Endothelial cell (in vitro differentiated cells): ENCODE measurements at regions not wholly inside any gene's neighbourhood (a gene's known extent, or its start where the extent isn't known, plus 50 kb on each side); places are given as distances from the start of the nearest gene placed in this dataset.

Source experiments
- DNase-seq: peaks from one replicate; pipeline ENCODE4 v3.0.0; 2021; ENCODE audit warnings: low spot score
- H3K27ac Mint-ChIP-seq: one replicate; pipeline ENCODE4 v1.8.0; 2021; ENCODE audit warnings: mixed read lengths, inconsistent platforms; ENCODE audit not compliant: unreplicated experiment
- H3K27me3 Mint-ChIP-seq: one replicate; pipeline ENCODE4 v1.8.0; 2021; ENCODE audit warnings: mild to moderate bottlenecking, moderate library complexity, mixed read lengths, inconsistent platforms; ENCODE audit not compliant: unreplicated experiment
- H3K36me3 Mint-ChIP-seq: one replicate; pipeline ENCODE4 v1.8.0; 2021; ENCODE audit warnings: mild to moderate bottlenecking, low read depth, mixed read lengths, inconsistent platforms; ENCODE audit not compliant: unreplicated experiment
- H3K4me1 Mint-ChIP-seq: one replicate; pipeline ENCODE4 v1.8.0; 2021; ENCODE audit warnings: mild to moderate bottlenecking, mixed read lengths, inconsistent platforms; ENCODE audit not compliant: unreplicated experiment
- H3K4me3 Mint-ChIP-seq: one replicate; pipeline ENCODE4 v1.8.0; 2021; ENCODE audit warnings: mild to moderate bottlenecking, mixed read lengths, inconsistent platforms; ENCODE audit not compliant: unreplicated experiment
- H3K9me3 Mint-ChIP-seq: one replicate; pipeline ENCODE4 v1.8.0; 2021; ENCODE audit warnings: mixed read lengths, inconsistent platforms; ENCODE audit not compliant: unreplicated experiment
- CTCF ChIP-seq: fragments of 200-600 bp; sonication (generic); IDR thresholded peaks from one replicate; pipeline ENCODE4 v1.5.0; 2021; ENCODE audit warnings: antibody characterized with exemption; ENCODE audit not compliant: unreplicated experiment

GRCh38 chr9:107870927-107871680, 381.5 kb upstream of the KLF4 start:
- peaks cover 2% of the 10 kb centered on the region for H3K27me3 Mint-ChIP-seq
- H3K4me1 Mint-ChIP-seq: no peaks in the 10 kb centered on the region
- H3K36me3 Mint-ChIP-seq: no peaks in the 10 kb centered on the region
- no peak overlapping the region for H3K27ac Mint-ChIP-seq
- no peak overlapping the region for H3K4me3 Mint-ChIP-seq
- H3K9me3 Mint-ChIP-seq: no peaks in the 10 kb centered on the region
- no peak for DNase-seq
- no peak for TF ChIP-seq CTCF

- Mint-ChIP-seq H3K4me3 (no peak overlapping the region), H3K4me1 (no peaks in the 10 kb centered on the region), H3K36me3 (no peaks in the 10 kb centered on the region), H3K27ac (no peak overlapping the region), H3K9me3 (no peaks in the 10 kb centered on the region), H3K27me3 (peaks cover 2% of the 10 kb centered on the region)
- no peak for TF ChIP-seq CTCF
- no peak for DNase-seq
These were observed 380.7 kb upstream of the KLF4 start for GRCh38 chr9:107870221-107870620.

- H3K9me3 Mint-ChIP-seq: no peaks in the 10 kb centered on the region
- H3K4me3 Mint-ChIP-seq: no peak overlapping the region
- no peaks in the 10 kb centered on the region for H3K36me3 Mint-ChIP-seq
- no peak for DNase-seq
- H3K27ac Mint-ChIP-seq: no peak overlapping the region
- H3K4me1 Mint-ChIP-seq: no peaks in the 10 kb centered on the region
- peaks cover 2% of the 10 kb centered on the region for H3K27me3 Mint-ChIP-seq
- no peak for TF ChIP-seq CTCF
These were observed 379.5 kb upstream of the KLF4 start for GRCh38 chr9:107869111-107869510.

- no peaks in the 10 kb centered on the region for H3K36me3 Mint-ChIP-seq
- H3K27ac Mint-ChIP-seq: no peak overlapping the region
- no peak for DNase-seq
- peaks cover 2% of the 10 kb centered on the region for H3K27me3 Mint-ChIP-seq
- TF ChIP-seq CTCF: no peak
- H3K9me3 Mint-ChIP-seq: no peaks in the 10 kb centered on the region
- no peak overlapping the region for H3K4me3 Mint-ChIP-seq
- H3K4me1 Mint-ChIP-seq: no peaks in the 10 kb centered on the region
These were observed 378.6 kb upstream of the KLF4 start for GRCh38 chr9:107868186-107868585.

- no peaks in the 10 kb centered on the region for H3K9me3 Mint-ChIP-seq
- H3K4me3 Mint-ChIP-seq: no peak overlapping the region
- TF ChIP-seq CTCF: no peak
- no peaks in the 10 kb centered on the region for H3K36me3 Mint-ChIP-seq
- H3K4me1 Mint-ChIP-seq: no peaks in the 10 kb centered on the region
- peaks cover 2% of the 10 kb centered on the region for H3K27me3 Mint-ChIP-seq
- DNase-seq: no peak
- no peak overlapping the region for H3K27ac Mint-ChIP-seq
These were observed 378.2 kb upstream of the KLF4 start for GRCh38 chr9:107867738-107868137.
